CD14-positive monocyte (primary cell): ENCODE measurements at regions not wholly inside any gene's neighbourhood (a gene's known extent, or its start where the extent isn't known, plus 50 kb on each side); places are given as distances from the start of the nearest gene placed in this dataset.

Experiments
- DNase-seq, 3 donors: peaks; one replicate each; pipeline ENCODE4 v3.0.0-alpha.2; 2011 to 2022
- H2AFZ ChIP-seq: 2 replicates; pipeline ENCODE4 v1.6.0; 2012; ENCODE audit warnings: mild to moderate bottlenecking, low read depth, low read length, inconsistent platforms; ENCODE audit not compliant: insufficient read depth, poor library complexity, severe bottlenecking
- H3K27ac ChIP-seq, 2 donors: 1 replicate in 1 of 2; 2 replicates in 1 of 2; pipeline ENCODE4 v1.5.1; 2012 to 2013; ENCODE audit warnings: low read length in 2 of 2, control low read depth in 1 of 2, inconsistent platforms in 1 of 2, low read depth in 1 of 2, mild to moderate bottlenecking in 1 of 2
- H3K27me3 ChIP-seq, 2 donors: one replicate each; pipeline versions ENCODE4 v1.6.0 to v1.6.1; 2011 to 2013; ENCODE audit warnings: low read length in 2 of 2; ENCODE audit not compliant: control insufficient read depth in 2 of 2, insufficient read depth in 2 of 2
- H3K36me3 ChIP-seq, 2 donors: replicated peaks in 1 of 2; 1 replicate in 1 of 2; 2 replicates in 1 of 2; pipeline versions ENCODE4 v1.5.1 to v1.6.1; 2012 to 2013; ENCODE audit warnings: low read length in 2 of 2, control low read depth in 1 of 2, inconsistent platforms in 1 of 2, mild to moderate bottlenecking in 1 of 2; ENCODE audit not compliant: insufficient read depth in 2 of 2, control insufficient read depth in 1 of 2
- H3K4me1 ChIP-seq, 2 donors: 1 replicate in 1 of 2; 2 replicates in 1 of 2; pipeline versions ENCODE4 v1.5.1 to v1.6.1; 2012 to 2013; ENCODE audit warnings: low read length in 2 of 2, control low read depth in 1 of 2, inconsistent platforms in 1 of 2, mild to moderate bottlenecking in 1 of 2, moderate library complexity in 1 of 2; ENCODE audit not compliant: insufficient read depth in 2 of 2, control insufficient read depth in 1 of 2
- H3K4me2 ChIP-seq: replicated peaks from 2 replicates; pipeline ENCODE3; 2012; ENCODE audit warnings: low read length, moderate library complexity, mild to moderate bottlenecking; ENCODE audit not compliant: poor library complexity, severe bottlenecking; ENCODE audit errors: extremely low read depth
- H3K4me3 ChIP-seq, 3 experiments: fragments of 200-600 bp in 1 of 3; sonication (generic) in 1 of 3; replicated peaks in 1 of 3; 1 replicate in 2 of 3; 2 replicates in 1 of 3; pipeline ENCODE4 v1.5.1; 2011 to 2013; ENCODE audit warnings: low read length in 3 of 3, mild to moderate bottlenecking in 3 of 3, control low read depth in 2 of 3, low read depth in 2 of 3, inconsistent platforms in 1 of 3, moderate library complexity in 1 of 3
- H3K79me2 ChIP-seq: 2 replicates; pipeline ENCODE4 v1.6.0; 2012; ENCODE audit warnings: mild to moderate bottlenecking, control low read depth, inconsistent platforms, low read length, moderate library complexity; ENCODE audit not compliant: insufficient read depth
- H3K9ac ChIP-seq: 2 replicates; pipeline ENCODE4 v1.6.0; 2017; ENCODE audit warnings: low read length, mild to moderate bottlenecking; ENCODE audit not compliant: insufficient read depth, poor library complexity, severe bottlenecking
- H3K9me3 ChIP-seq, 2 donors: replicated peaks in 1 of 2; 1 replicate in 1 of 2; 2 replicates in 1 of 2; pipeline versions ENCODE4 v1.5.1 to v1.6.1; 2012 to 2013; ENCODE audit warnings: low read length in 2 of 2, control low read depth in 1 of 2; ENCODE audit not compliant: control insufficient read depth in 1 of 2, insufficient read depth in 1 of 2
- H4K20me1 ChIP-seq: 2 replicates; pipeline ENCODE4 v1.6.0; 2012; ENCODE audit warnings: mild to moderate bottlenecking, low read length, control low read depth, moderate library complexity; ENCODE audit not compliant: insufficient read depth
- H3K27ac Mint-ChIP-seq, 7 donors: one replicate each; pipeline ENCODE4 v1.8.0; 2020; ENCODE audit warnings: mild to moderate bottlenecking in 7 of 7, mixed read lengths in 7 of 7, moderate library complexity in 6 of 7, inconsistent platforms in 2 of 7
- H3K27me3 Mint-ChIP-seq, 3 donors: one replicate each; pipeline ENCODE4 v1.8.0; 2021 to 2022; ENCODE audit warnings: low read depth in 3 of 3, mild to moderate bottlenecking in 3 of 3, mixed read lengths in 3 of 3, moderate library complexity in 3 of 3, inconsistent platforms in 1 of 3
- H3K36me3 Mint-ChIP-seq, 2 donors: one replicate each; pipeline ENCODE4 v1.8.0; 2020; ENCODE audit warnings: mixed read lengths in 2 of 2, inconsistent platforms in 1 of 2, mild to moderate bottlenecking in 1 of 2
- H3K4me1 Mint-ChIP-seq: one replicate; pipeline ENCODE4 v1.8.0; 2020; ENCODE audit warnings: mild to moderate bottlenecking, mixed read lengths
- H3K4me3 Mint-ChIP-seq, 2 donors: one replicate each; pipeline ENCODE4 v1.8.0; 2020; ENCODE audit warnings: mild to moderate bottlenecking in 2 of 2, mixed read lengths in 2 of 2, moderate library complexity in 1 of 2
- H3K9me3 Mint-ChIP-seq, 7 donors: one replicate each; pipeline ENCODE4 v1.8.0; 2020 to 2022; ENCODE audit warnings: mixed read lengths in 7 of 7, mild to moderate bottlenecking in 6 of 7, moderate library complexity in 6 of 7, inconsistent platforms in 2 of 7
- WGBS: methylation state at CpG from one replicate; pipeline ENCODE4 v1.1.5; 2013; ENCODE audit warnings: missing lambda C conversion rate; ENCODE audit not compliant: insufficient coverage; 5-methylcytosine and 5-hydroxymethylcytosine counted together
- intact Hi-C, 2 donors: fragments of 100-400 bp; cut with micrococcal nuclease; formaldehyde crosslinking; loops; one replicate each; pipeline versions ENCODE4 v1.15.0 to v1.15.1; 2023
- TF ChIP-seq, protein P1 (sequence below): fragments of 200-600 bp; IDR thresholded peaks from one replicate; pipeline ENCODE4 v1.8.0; 2022; ENCODE audit warnings: antibody characterized with exemption, mild to moderate bottlenecking

- no peak overlapping the region for H3K27ac ChIP-seq
- H3K36me3 Mint-ChIP-seq, result no peaks in the 10 kb centered on the region
- no peaks in the 10 kb centered on the region for H3K4me1 Mint-ChIP-seq
- 80% methylated on average over 1 of the region's 2 CpGs for WGBS
- H4K20me1 ChIP-seq, result no peaks in the 10 kb centered on the region
- no peaks in the 10 kb centered on the region for H3K4me1 ChIP-seq
- H3K36me3 ChIP-seq, result no peaks in the 10 kb centered on the region
- H3K9ac ChIP-seq, result no peak overlapping the region
- no peaks in the 10 kb centered on the region for H3K9me3 Mint-ChIP-seq
- no peaks in the 10 kb centered on the region for H3K79me2 ChIP-seq
- H2AFZ ChIP-seq, result no peak overlapping the region
- DNase-seq, result no peak
- H3K4me2 ChIP-seq, result no peak overlapping the region
- no peak overlapping the region for H3K4me3 Mint-ChIP-seq
- no peak overlapping the region for H3K4me3 ChIP-seq
- H3K27me3 Mint-ChIP-seq, result no peaks in the 10 kb centered on the region
- TF ChIP-seq, protein P1, sequence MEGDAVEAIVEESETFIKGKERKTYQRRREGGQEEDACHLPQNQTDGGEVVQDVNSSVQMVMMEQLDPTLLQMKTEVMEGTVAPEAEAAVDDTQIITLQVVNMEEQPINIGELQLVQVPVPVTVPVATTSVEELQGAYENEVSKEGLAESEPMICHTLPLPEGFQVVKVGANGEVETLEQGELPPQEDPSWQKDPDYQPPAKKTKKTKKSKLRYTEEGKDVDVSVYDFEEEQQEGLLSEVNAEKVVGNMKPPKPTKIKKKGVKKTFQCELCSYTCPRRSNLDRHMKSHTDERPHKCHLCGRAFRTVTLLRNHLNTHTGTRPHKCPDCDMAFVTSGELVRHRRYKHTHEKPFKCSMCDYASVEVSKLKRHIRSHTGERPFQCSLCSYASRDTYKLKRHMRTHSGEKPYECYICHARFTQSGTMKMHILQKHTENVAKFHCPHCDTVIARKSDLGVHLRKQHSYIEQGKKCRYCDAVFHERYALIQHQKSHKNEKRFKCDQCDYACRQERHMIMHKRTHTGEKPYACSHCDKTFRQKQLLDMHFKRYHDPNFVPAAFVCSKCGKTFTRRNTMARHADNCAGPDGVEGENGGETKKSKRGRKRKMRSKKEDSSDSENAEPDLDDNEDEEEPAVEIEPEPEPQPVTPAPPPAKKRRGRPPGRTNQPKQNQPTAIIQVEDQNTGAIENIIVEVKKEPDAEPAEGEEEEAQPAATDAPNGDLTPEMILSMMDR, result no peak
- H3K27me3 ChIP-seq, result no peaks in the 10 kb centered on the region
- intact Hi-C loops, result no loop called here
- no peaks in the 10 kb centered on the region for H3K9me3 ChIP-seq
- no peak overlapping the region for H3K27ac Mint-ChIP-seq
Measured at GRCh38 chr6:126923807-126924206, 194.7 kb upstream of the RSPO3 start.

DNA sequence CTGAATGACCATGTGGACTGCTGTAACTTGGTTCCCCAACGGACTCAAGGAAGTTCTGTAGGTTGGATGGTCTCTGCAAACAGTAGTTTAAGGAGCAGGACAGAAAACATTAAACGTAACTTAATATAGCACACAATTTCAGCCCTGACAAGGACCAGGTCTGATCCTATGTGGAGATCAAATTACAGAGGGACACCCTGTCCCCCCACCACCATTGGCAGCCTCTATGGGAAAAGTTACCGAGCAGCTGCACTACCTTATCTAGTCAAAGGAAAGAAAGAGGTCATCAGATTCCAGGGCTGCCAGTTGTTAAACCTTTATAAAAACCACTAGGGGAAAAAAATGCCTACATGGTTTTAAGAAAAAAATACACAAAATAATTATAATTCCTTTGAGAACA lies 191.5 kb upstream of the RSPO3 start:
- H3K4me2 ChIP-seq, result no peak overlapping the region
- H3K36me3 Mint-ChIP-seq, result no peaks in the 10 kb centered on the region
- no CpG with 5 or more reads among the region's 3 CpGs for WGBS
- H4K20me1 ChIP-seq, result no peaks in the 10 kb centered on the region
- no peaks in the 10 kb centered on the region for H3K9me3 Mint-ChIP-seq
- no peak overlapping the region for H3K4me3 ChIP-seq
- no peaks in the 10 kb centered on the region for H3K27me3 ChIP-seq
- no peaks in the 10 kb centered on the region for H3K27me3 Mint-ChIP-seq
- H3K36me3 ChIP-seq, result no peaks in the 10 kb centered on the region
- no peak for DNase-seq
- H3K4me1 ChIP-seq, result no peaks in the 10 kb centered on the region
- H3K9me3 ChIP-seq, result no peaks in the 10 kb centered on the region
- H3K27ac ChIP-seq, result no peak overlapping the region
- H3K27ac Mint-ChIP-seq, result no peak overlapping the region
- TF ChIP-seq, protein P1, result no peak
- H3K9ac ChIP-seq, result no peak overlapping the region
- intact Hi-C loops, result no loop called here
- H3K79me2 ChIP-seq, result no peaks in the 10 kb centered on the region
- H3K4me3 Mint-ChIP-seq, result no peak overlapping the region
- H3K4me1 Mint-ChIP-seq, result no peaks in the 10 kb centered on the region
- H2AFZ ChIP-seq, result no peak overlapping the region
